Muscle of leg (tissue), 3 donors: ENCODE measurements at regions not wholly inside any gene's neighbourhood (a gene's known extent, or its start where the extent isn't known, plus 50 kb on each side); places are given as distances from the start of the nearest gene placed in this dataset.

Experiments used
- DNase-seq: peaks from one replicate; pipeline ENCODE4 v3.0.0; 2013
- H3K27ac ChIP-seq: one replicate; pipeline ENCODE4 v1.5.1; 2013; ENCODE audit warnings: mild to moderate bottlenecking, low read length, control low read depth
- H3K27me3 ChIP-seq: one replicate; pipeline ENCODE4 v1.6.1; 2013; ENCODE audit warnings: low read length; ENCODE audit not compliant: control insufficient read depth, insufficient read depth
- H3K36me3 ChIP-seq: one replicate; pipeline ENCODE4 v1.6.1; 2013; ENCODE audit warnings: low read length; ENCODE audit not compliant: control insufficient read depth, insufficient read depth
- H3K4me1 ChIP-seq: one replicate; pipeline ENCODE4 v1.6.1; 2013; ENCODE audit warnings: low read length; ENCODE audit not compliant: control insufficient read depth, insufficient read depth
- H3K4me3 ChIP-seq: one replicate; pipeline ENCODE4 v1.5.1; 2013; ENCODE audit warnings: low read length, control low read depth
- H3K9me3 ChIP-seq: replicated peaks from 2 replicates; pipeline ENCODE4 v1.6.1; 2013; ENCODE audit warnings: low read depth, low read length; ENCODE audit not compliant: control insufficient read depth
- WGBS: methylation state at CpG from one replicate; pipeline ENCODE4 v1.1.5; 2013; ENCODE audit warnings: missing lambda C conversion rate; ENCODE audit not compliant: insufficient coverage; 5-methylcytosine and 5-hydroxymethylcytosine counted together

GRCh38 chr11:130645843-130646197 is 197.4 kb downstream of the ADAMTS15 start:
- no peak overlapping the region for H3K4me3 ChIP-seq

GRCh38 chr11:130646881-130647280 is 198.4 kb downstream of the ADAMTS15 start:
- H3K27ac ChIP-seq: peak overlapping the region; percentile 22
- H3K27me3 ChIP-seq: peaks cover 2% of the 10 kb centered on the region
- no peak for DNase-seq
- H3K4me3 ChIP-seq: no peak overlapping the region
- H3K36me3 ChIP-seq: no peaks in the 10 kb centered on the region
- WGBS: 26% methylated on average over 3 of the region's 3 CpGs
- peaks cover 33% of the 10 kb centered on the region for H3K4me1 ChIP-seq
- no peaks in the 10 kb centered on the region for H3K9me3 ChIP-seq

More at GRCh38 chr11:130645843-130646197, 197.4 kb downstream of the ADAMTS15 start:
- H3K4me1 ChIP-seq: peaks cover 29% of the 10 kb centered on the region
- peaks cover 2% of the 10 kb centered on the region for H3K27me3 ChIP-seq
- no peaks in the 10 kb centered on the region for H3K9me3 ChIP-seq
- no peaks in the 10 kb centered on the region for H3K36me3 ChIP-seq
- no peak overlapping the region for H3K27ac ChIP-seq
- no peak for DNase-seq
- no CpG with 5 or more reads among the region's 6 CpGs for WGBS

- Histone ChIP-seq H3K4me1 (peaks cover 33% of the 10 kb centered on the region), H3K9me3 (no peaks in the 10 kb centered on the region), H3K27me3 (peaks cover 2% of the 10 kb centered on the region), H3K27ac (no peak overlapping the region), H3K36me3 (no peaks in the 10 kb centered on the region), H3K4me3 (no peak overlapping the region)
- WGBS: 89% methylated on average over 5 of the region's 5 CpGs
- no peak for DNase-seq
Observed at GRCh38 chr11:130647371-130647770, 198.9 kb downstream of the ADAMTS15 start.

GRCh38 chr11:130649801-130650200 is 201.4 kb downstream of the ADAMTS15 start:
- no peak for DNase-seq
- Histone ChIP-seq H3K36me3 (no peaks in the 10 kb centered on the region), H3K9me3 (no peaks in the 10 kb centered on the region), H3K4me3 (no peak overlapping the region), H3K27me3 (no peaks in the 10 kb centered on the region), H3K27ac (no peak overlapping the region), H3K4me1 (peaks cover 47% of the 10 kb centered on the region)
- 64% methylated on average over 3 of the region's 3 CpGs for WGBS

- Histone ChIP-seq H3K27ac (no peak overlapping the region), H3K27me3 (no peaks in the 10 kb centered on the region), H3K4me3 (no peak overlapping the region), H3K9me3 (no peaks in the 10 kb centered on the region), H3K36me3 (no peaks in the 10 kb centered on the region), H3K4me1 (peaks cover 52% of the 10 kb centered on the region)
- WGBS: 100% methylated on average over 1 of the region's 8 CpGs
- DNase-seq: no peak
Observed at GRCh38 chr11:130650456-130651030, 202.1 kb downstream of the ADAMTS15 start.

- no peaks in the 10 kb centered on the region for H3K36me3 ChIP-seq
- WGBS: 80% methylated on average over 1 of the region's 9 CpGs
- H3K27ac ChIP-seq: no peak overlapping the region
- H3K4me3 ChIP-seq: no peak overlapping the region
- H3K9me3 ChIP-seq: no peaks in the 10 kb centered on the region
- H3K27me3 ChIP-seq: no peaks in the 10 kb centered on the region
- peaks cover 48% of the 10 kb centered on the region for H3K4me1 ChIP-seq
- no peak for DNase-seq
Observed at GRCh38 chr11:130651066-130651855, 202.8 kb downstream of the ADAMTS15 start.

GRCh38 chr11:130652671-130653335 is 204.4 kb downstream of the ADAMTS15 start:
- peak; percentile 79 for DNase-seq
- Histone ChIP-seq H3K27me3 (no peaks in the 10 kb centered on the region), H3K9me3 (no peaks in the 10 kb centered on the region), H3K27ac (no peak overlapping the region), H3K4me3 (no peak overlapping the region), H3K4me1 (peaks cover 40% of the 10 kb centered on the region), H3K36me3 (no peaks in the 10 kb centered on the region)
- WGBS: no CpG with 5 or more reads among the region's 3 CpGs

- peak; percentile 87 for DNase-seq
- WGBS: 29% methylated on average over 2 of the region's 5 CpGs
- no peak overlapping the region for H3K4me3 ChIP-seq
Observed at GRCh38 chr11:130653838-130654636, 205.6 kb downstream of the ADAMTS15 start.

GRCh38 chr11:130655300-130655699 is 206.9 kb downstream of the ADAMTS15 start:
- DNase-seq: no peak
- Histone ChIP-seq H3K4me1 (peaks cover 26% of the 10 kb centered on the region), H3K27me3 (no peaks in the 10 kb centered on the region), H3K4me3 (no peak overlapping the region), H3K27ac (no peak overlapping the region), H3K36me3 (no peaks in the 10 kb centered on the region), H3K9me3 (no peaks in the 10 kb centered on the region)
- 100% methylated on average over 1 of the region's 2 CpGs for WGBS

More at GRCh38 chr11:130653838-130654636, 205.6 kb downstream of the ADAMTS15 start:
- Histone ChIP-seq H3K27ac (peak overlapping the region; percentile 37), H3K27me3 (no peaks in the 10 kb centered on the region), H3K4me1 (peaks cover 34% of the 10 kb centered on the region), H3K36me3 (no peaks in the 10 kb centered on the region), H3K9me3 (no peaks in the 10 kb centered on the region)
